NB4 (cell line): ENCODE measurements at regions not wholly inside any gene's neighbourhood (a gene's known extent, or its start where the extent isn't known, plus 50 kb on each side); places are given as distances from the start of the nearest gene placed in this dataset.

Experiments
- DNase-seq: peaks from one replicate; pipeline ENCODE4 v3.0.0; 2010; ENCODE audit warnings: low read depth
- H3K4me3 ChIP-seq: one replicate; pipeline ENCODE4 v1.5.1; 2011; ENCODE audit warnings: mild to moderate bottlenecking, low read depth, low read length, moderate library complexity
- CTCF ChIP-seq: IDR thresholded peaks from one replicate; pipeline ENCODE4 v1.5.1; 2012; ENCODE audit warnings: low read depth, low read length
- MYC ChIP-seq: IDR thresholded peaks from 2 replicates; pipeline ENCODE4 v1.6.1; 2011; ENCODE audit warnings: low read depth, low read length
- POLR2A ChIP-seq: IDR thresholded peaks from 2 replicates; pipeline ENCODE4 v1.6.1; 2011; ENCODE audit warnings: mild to moderate bottlenecking; ENCODE audit not compliant: insufficient read length; ENCODE audit errors: extremely low read depth
- TF ChIP-seq, protein P1 (sequence below): IDR thresholded peaks from 2 replicates; pipeline ENCODE4 v1.6.1; 2011; ENCODE audit warnings: low read depth, low read length

GRCh38 chr9:115998666-115999065 lies 154.9 kb upstream of the PAPPA start:
- H3K4me3 ChIP-seq: no peak overlapping the region
- DNase-seq: no peak
- no peak for TF ChIP-seq POLR2A
- TF ChIP-seq, protein P1, sequence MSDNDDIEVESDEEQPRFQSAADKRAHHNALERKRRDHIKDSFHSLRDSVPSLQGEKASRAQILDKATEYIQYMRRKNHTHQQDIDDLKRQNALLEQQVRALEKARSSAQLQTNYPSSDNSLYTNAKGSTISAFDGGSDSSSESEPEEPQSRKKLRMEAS: no peak
- TF ChIP-seq MYC: no peak
- TF ChIP-seq CTCF: no peak

- TF ChIP-seq MYC: no peak
- no peak for TF ChIP-seq POLR2A
- TF ChIP-seq, protein P1: no peak
- TF ChIP-seq CTCF: no peak
- H3K4me3 ChIP-seq: no peak overlapping the region
- DNase-seq: no peak
Measured at GRCh38 chr9:115999498-115999897, 154.1 kb upstream of the PAPPA start.

- DNase-seq: peak; percentile 24
- TF ChIP-seq, protein P1: no peak
- no peak for TF ChIP-seq POLR2A
- peak; percentile 29 for TF ChIP-seq CTCF
- no peak for TF ChIP-seq MYC
Measured at GRCh38 chr9:116000748-116001329, 152.8 kb upstream of the PAPPA start.

DNA sequence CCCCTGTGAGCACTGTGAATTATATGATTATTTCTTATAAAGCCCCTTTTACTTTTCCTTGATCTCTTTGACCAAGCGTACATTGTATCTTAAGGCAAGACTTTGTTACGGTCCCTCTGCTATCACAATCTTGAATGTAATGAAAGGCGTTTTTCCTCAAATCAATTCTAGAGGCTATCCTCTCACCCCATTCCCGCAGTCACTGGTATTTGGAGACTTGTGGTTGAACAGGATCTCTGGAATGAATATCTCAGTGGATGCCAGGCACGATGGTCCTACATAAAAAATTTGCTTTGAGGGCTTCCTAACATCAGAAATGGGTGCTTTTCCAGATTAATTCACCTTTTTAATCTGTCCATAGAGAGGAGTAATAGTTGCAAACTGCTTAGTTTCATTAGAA lies 151.4 kb upstream of the PAPPA start:
- DNase-seq: no peak
- no peak overlapping the region for H3K4me3 ChIP-seq
- TF ChIP-seq MYC: no peak
- no peak for TF ChIP-seq CTCF
- TF ChIP-seq POLR2A: no peak
- TF ChIP-seq, protein P1: no peak

More at GRCh38 chr9:116000748-116001329, 152.8 kb upstream of the PAPPA start:
- no peak overlapping the region for H3K4me3 ChIP-seq

DNA sequence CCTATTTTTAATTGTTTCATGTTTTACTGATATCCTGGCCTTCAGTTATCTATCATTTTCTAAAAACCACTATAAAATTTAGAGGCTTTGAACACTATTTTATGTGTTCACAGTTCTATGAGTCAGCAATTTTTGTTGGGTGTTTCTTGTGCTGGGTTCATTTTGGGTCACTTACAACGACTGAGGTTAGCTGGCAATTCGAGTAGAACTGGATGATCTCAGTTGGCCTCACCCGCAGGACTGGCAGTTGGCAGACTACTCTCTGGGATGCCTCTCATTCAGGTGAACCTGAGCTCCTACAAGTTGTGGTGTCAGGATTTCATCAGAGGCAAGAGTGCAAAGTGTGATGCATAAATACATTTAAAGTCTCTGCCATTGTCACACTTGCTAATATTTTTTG lies 151.0 kb upstream of the PAPPA start:
- TF ChIP-seq, protein P1: no peak
- TF ChIP-seq CTCF: no peak
- TF ChIP-seq POLR2A: no peak
- no peak for TF ChIP-seq MYC
- no peak overlapping the region for H3K4me3 ChIP-seq
- no peak for DNase-seq
